GM12891 (cell line): ENCODE measurements at regions not wholly inside any gene's neighbourhood (a gene's known extent, or its start where the extent isn't known, plus 50 kb on each side); places are given as distances from the start of the nearest gene placed in this dataset.

Experiments
- DNase-seq: peaks from one replicate; pipeline ENCODE4 v3.0.0; 2011; ENCODE audit warnings: low spot score; ENCODE audit not compliant: insufficient read length
- FAIRE-seq: peaks from 2 replicates; lab custom pipeline; 2011; peaks lifted over from hg19 to GRCh38; lab: Jason Lieb, UNC
- PAX5 ChIP-seq: IDR thresholded peaks from 2 replicates; pipeline ENCODE4 v1.6.1; 2011; ENCODE audit warnings: low read length, moderate library complexity, mild to moderate bottlenecking; ENCODE audit not compliant: insufficient read depth, severe bottlenecking
- POLR2A ChIP-seq: IDR thresholded peaks from 2 replicates; pipeline ENCODE4 v1.6.1; 2011; ENCODE audit warnings: low read depth, low read length, control low read depth
- POLR2AphosphoS5 ChIP-seq: IDR thresholded peaks from 2 replicates; pipeline ENCODE4 v1.6.1; 2011; ENCODE audit warnings: low read depth, low read length, control low read depth
- POU2F2 ChIP-seq: IDR thresholded peaks from 2 replicates; pipeline ENCODE4 v1.6.1; 2011; ENCODE audit warnings: low read depth, mild to moderate bottlenecking, control low read depth, low read length, moderate library complexity
- SPI1 ChIP-seq: IDR thresholded peaks from 2 replicates; pipeline ENCODE4 v1.6.1; 2011; ENCODE audit warnings: low read depth, low read length, control low read depth
- TAF1 ChIP-seq: IDR thresholded peaks from 2 replicates; pipeline ENCODE4 v1.6.1; 2011; ENCODE audit warnings: low read depth, low read length, control low read depth

- DNase-seq (no peak), FAIRE-seq (peak; percentile 93)
- TF ChIP-seq TAF1, result no peak
- no peak for TF ChIP-seq POLR2AphosphoS5
- peak; percentile 90 for TF ChIP-seq SPI1
- no peak for TF ChIP-seq PAX5
- TF ChIP-seq POU2F2, result 0 out of 2 replicates have a peak, but pooled peaks have one; percentile 21
- TF ChIP-seq POLR2A, result no peak
Measured at GRCh38 chr3:101938262-101938847, 89.0 kb downstream of the NFKBIZ start.

DNA sequence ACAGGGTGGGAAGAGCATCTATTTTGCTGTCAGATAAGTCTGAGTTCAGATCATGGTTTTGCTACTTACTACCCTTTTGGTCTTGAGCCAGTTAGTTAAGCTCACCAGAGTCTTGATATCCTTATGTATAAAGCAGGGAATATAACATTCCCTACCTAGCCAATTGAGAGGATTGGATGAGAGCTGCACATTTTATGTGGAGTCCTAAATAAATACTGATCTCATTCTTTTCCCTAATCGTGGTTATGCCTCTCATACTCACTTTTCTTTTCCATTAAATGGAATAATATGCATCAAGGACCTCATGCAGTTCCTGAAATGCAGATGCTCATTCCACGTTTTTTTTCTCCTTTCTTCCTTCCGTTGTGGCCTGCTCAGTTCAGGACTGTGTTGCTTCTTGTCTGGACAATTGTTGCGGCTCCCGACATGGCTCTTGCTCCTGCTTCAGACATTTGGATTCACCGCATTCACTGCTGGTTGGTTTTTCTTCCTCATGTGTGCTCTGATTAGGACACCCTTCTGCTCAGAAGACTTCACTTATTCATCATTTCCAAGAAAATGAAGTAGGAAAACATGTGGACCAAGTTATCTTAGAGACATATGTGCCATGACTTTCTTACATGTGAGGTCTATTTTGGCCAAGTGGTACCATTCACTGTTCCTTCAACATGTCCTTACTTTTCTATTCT is 90.2 kb downstream of the NFKBIZ start:
- DNase-seq, result no peak
- peak; percentile 57 for FAIRE-seq
- TF ChIP-seq TAF1, result no peak
- TF ChIP-seq PAX5, result no peak
- no peak for TF ChIP-seq SPI1
- no peak for TF ChIP-seq POLR2A
- no peak for TF ChIP-seq POU2F2
- no peak for TF ChIP-seq POLR2AphosphoS5

GRCh38 chr3:101940521-101941317 is 91.4 kb downstream of the NFKBIZ start:
- TF ChIP-seq POU2F2 (no peak), TAF1 (peak; percentile 30; the same call in 1 of the 2 replicates), POLR2A (no peak), SPI1 (peak; percentile 63)
- no peak for DNase-seq
- FAIRE-seq, result no peak

- DNase-seq, result no peak
- FAIRE-seq, result peak; percentile 93
- TF ChIP-seq TAF1, result no peak
- no peak for TF ChIP-seq POU2F2
- TF ChIP-seq POLR2A, result no peak
Measured at GRCh38 chr3:101941318-101942040, 92.2 kb downstream of the NFKBIZ start.

DNA sequence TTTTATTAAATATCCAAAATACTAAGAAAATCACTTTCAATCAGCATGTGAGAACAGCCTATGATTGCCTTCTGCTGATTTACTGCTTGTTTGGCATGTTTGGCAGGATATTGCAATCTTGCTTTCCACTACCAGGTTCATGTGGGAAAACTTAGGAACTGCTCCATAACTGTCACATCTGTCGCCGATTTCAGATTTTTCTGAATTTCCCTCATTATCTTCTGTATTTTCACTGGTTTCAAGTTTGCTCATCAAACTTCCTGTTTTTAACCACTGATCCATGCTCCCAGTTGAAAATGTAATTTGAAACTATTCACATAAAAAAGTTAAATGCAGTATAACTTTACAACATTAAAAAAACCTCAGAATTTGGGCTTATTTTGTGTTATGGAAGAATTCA is 93.0 kb downstream of the NFKBIZ start:
- DNase-seq, result no peak
- TF ChIP-seq SPI1 (peak; percentile 42; the same call in 1 of the 2 replicates), PAX5 (no peak), TAF1 (no peak)
- peak; percentile 73 for FAIRE-seq

DNA sequence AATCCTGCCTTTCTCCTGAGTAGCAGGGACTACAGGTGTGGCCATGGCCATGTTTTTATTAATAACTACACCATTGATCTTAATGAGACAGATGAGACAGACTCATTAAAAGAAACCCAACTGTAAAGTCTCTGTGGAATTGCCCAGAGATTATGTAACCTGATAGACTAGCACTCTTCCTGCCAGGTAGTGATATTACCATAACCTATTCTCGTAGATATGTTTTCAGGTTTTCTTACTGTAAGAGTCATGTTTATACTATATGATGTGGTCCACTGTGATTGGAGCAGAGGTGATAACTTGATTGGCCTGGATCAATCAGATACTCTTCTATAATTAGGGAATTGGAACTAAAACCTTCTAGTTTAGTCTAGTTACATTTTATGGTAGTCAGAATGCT is 93.7 kb downstream of the NFKBIZ start:
- no peak for TF ChIP-seq PAX5
- TF ChIP-seq TAF1, result no peak
- TF ChIP-seq POU2F2, result no peak
- TF ChIP-seq POLR2A, result no peak
- no peak for TF ChIP-seq SPI1
- DNase-seq, result no peak
- FAIRE-seq, result peak; percentile 69

DNA sequence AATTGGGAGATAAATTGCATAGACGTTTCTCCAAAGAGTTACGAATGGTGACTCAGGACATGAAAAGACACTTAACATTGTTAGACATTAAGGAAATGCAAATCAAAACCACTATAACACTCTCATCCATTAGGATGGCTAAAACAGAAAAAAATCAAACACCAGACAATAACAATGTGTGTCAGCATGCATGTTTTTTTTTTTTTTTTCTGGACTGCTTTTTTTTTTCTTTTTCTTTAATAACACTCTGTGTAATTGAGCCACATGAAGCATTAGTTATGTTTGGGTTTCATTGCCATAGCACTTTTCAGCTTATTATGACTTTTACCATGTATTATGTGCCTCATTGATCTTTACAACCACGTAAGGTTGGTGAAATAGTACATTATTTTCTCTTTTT is 95.0 kb downstream of the NFKBIZ start:
- no peak for FAIRE-seq
- DNase-seq, result no peak
- no peak for TF ChIP-seq SPI1
- no peak for TF ChIP-seq PAX5
- no peak for TF ChIP-seq TAF1
- no peak for TF ChIP-seq POU2F2
- TF ChIP-seq POLR2AphosphoS5, result no peak
- no peak for TF ChIP-seq POLR2A

GRCh38 chr3:101945980-101946379 is 96.7 kb downstream of the NFKBIZ start:
- peak; percentile 78 for FAIRE-seq
- TF ChIP-seq SPI1, result no peak
- no peak for TF ChIP-seq PAX5
- TF ChIP-seq POLR2AphosphoS5, result no peak
- TF ChIP-seq POLR2A, result no peak
- TF ChIP-seq TAF1, result no peak
- TF ChIP-seq POU2F2, result no peak
- DNase-seq, result no peak

GRCh38 chr3:101946906-101947305 is 97.6 kb downstream of the NFKBIZ start:
- no peak for FAIRE-seq
- no peak for TF ChIP-seq PAX5
- no peak for TF ChIP-seq POLR2A
- TF ChIP-seq TAF1, result no peak
- no peak for TF ChIP-seq POLR2AphosphoS5
- no peak for TF ChIP-seq POU2F2
- no peak for TF ChIP-seq SPI1
- DNase-seq, result no peak
